Activated CD8-positive, alpha-beta memory T cell treated with anti-CD3 and anti-CD28 coated beads, Interleukin-2, amount 50 U/mL, for 24 hours (primary cell): ENCODE measurements at regions not wholly inside any gene's neighbourhood (a gene's known extent, or its start where the extent isn't known, plus 50 kb on each side); places are given as distances from the start of the nearest gene placed in this dataset.

Experiments used
- DNase-seq: peaks from one replicate; pipeline ENCODE4 v3.0.0-alpha.2; 2020; ENCODE audit errors: extremely low read depth

GRCh38 chr4:124177647-124178425 lies 534.7 kb downstream of the ANKRD50 start:
- DNase-seq, result no peak

DNA sequence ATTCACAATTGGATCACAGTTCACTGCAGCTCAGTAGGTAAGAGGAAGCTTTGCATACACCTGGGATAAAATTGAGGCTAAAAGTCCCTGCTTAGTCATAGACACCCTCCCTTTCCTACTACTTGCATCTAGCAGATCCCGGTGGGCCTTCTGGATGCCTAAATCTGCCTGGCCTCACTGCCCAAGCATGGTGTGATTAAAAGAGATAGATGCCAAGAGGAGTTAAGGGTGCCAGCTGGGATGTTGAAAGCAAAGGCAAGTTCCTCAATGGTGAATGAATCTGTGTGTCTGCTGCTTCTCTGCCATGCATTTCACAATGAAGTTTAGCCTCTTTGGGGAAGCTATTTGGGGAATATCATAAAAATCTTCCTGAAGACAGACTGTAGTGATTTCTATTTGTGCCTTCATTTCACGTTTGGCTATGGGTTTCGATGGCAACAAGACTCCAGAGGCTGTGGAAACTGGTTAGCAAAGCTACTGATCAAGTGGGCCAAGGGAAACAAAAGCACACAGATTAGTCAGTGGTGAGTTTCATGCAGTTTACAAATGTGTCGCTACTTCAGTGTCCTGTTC lies 534.0 kb downstream of the ANKRD50 start:
- DNase-seq, result no peak

DNA sequence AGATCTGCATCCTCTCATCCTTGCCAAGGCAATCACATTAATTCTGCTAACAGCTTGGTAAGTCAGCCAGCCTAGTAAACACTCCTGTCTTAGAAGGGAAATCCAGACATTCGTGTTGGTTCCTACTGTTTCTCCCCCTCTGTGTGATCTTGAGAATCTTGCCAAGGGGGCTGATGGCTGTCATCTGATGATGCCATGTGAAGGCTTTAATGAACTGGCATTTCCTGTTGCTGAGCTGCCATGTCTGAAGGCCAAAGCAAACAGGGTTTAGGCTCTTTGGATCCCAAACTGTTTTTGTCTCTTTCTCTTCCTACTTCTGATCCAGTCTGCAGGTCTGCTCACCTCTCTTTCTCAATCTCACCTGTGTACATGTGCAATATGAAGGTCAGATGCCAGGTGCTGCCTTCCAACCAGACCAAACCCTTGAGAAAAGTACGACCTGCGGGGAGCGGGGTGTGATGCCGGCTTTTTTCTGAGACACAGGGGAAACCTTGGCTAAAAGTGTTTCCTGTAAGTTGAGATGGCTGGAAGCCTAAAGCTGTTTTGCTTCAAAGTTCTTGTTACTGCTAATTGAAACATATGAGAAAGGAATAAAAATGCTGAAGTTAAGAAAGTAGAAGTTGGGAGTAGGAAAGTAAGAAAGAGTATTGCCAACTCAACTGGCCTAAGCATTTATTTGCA lies 532.9 kb downstream of the ANKRD50 start:
- no peak for DNase-seq

DNA sequence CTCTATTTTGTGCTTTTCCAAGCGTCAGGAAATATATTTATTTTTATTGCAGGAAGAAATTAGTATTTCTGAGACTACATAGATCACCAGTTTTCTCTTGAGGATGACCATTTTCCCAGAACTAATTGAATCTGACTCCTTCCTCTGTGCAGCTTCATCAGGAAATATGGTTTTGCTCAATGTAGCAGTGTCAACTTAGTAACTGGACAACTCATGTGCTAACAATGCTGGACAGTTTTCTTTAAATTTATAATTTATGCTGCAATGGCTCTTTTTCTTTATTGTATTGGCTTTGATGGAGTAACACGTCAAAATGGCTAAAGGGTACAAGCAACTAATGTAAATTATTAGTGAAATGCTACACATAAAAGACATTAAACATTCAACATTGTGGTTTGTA lies 531.5 kb downstream of the ANKRD50 start:
- DNase-seq, result no peak

GRCh38 chr4:124183231-124183630 lies 529.3 kb downstream of the ANKRD50 start:
- no peak for DNase-seq

GRCh38 chr4:124183926-124184325 lies 528.6 kb downstream of the ANKRD50 start:
- no peak for DNase-seq

DNA sequence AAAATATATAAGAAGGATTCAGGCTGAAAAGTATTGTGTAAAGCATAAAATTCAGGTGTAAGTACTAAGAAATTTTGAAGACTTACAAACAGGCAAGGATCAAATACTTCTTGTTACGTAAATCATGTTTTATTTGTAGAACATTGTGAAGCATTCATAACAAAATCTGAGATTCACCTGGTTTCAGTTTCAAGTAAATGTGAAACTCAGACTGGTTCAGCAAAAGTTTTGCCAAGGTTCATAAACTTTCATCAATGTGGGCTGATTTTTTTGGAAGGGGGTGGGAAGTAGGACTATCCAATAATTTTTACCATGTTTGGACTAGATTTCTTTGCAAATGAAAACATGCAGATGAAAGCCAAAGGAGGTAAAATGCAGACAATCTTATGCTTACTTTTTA lies 527.7 kb downstream of the ANKRD50 start:
- no peak for DNase-seq

DNA sequence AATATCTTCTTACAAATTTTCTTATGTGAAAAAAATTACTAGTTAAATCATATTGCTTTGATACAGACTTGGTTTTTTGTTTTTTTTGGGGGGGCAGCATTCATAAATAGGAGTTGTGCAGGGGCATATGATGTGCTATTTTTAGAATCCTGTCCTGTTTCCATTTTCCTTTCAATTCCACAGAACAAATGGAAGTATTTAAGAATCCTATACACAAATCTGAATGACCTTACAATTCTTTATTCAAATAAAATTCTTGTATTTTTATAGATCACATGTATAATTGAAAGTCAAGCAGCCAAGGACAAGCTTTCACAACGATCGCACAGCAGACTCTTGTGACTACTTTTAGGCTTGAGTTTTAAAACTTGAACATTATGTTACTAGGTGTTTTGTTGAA lies 523.9 kb downstream of the ANKRD50 start:
- no peak for DNase-seq

DNA sequence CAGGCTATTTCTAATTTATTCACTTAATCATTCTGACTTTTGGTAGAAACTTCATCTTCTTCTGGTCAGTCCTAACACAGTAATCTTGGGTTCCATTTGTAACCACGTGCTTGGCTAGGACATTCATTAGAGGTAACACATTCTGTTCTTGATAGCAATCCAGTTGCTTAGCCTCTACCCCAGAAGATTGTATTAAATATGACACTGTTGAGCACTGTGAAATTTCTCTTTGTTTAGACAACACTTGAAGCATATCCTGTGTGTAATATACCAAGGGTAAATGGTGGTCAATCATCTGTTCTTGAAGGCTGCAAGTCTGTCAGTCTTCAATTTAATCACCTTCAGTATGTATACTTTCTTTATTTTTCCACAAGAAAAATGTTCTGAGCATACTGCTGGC lies 523.0 kb downstream of the ANKRD50 start:
- no peak for DNase-seq

GRCh38 chr4:124191329-124191728 lies 521.2 kb downstream of the ANKRD50 start:
- no peak for DNase-seq

GRCh38 chr4:124192544-124192943 lies 520.0 kb downstream of the ANKRD50 start:
- no peak for DNase-seq

DNA sequence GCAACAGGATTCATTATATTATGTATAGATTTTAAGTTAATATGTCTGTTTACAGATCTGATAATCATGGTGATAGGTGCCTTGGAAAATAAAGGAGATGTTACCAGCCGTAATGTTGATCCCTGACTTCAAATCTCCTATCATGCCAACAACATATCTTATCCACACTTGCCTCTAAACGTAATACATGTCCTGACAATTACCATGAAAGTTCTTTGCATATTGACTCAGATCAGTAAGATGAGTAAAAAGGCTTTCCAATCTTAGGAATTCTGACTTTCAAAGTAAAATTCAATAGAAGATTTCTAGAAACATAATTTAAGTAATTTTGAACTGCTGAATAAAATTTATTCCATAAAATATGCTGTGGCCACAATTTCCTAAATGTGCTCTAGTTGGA lies 513.3 kb downstream of the ANKRD50 start:
- DNase-seq, result no peak

- DNase-seq, result no peak
Observed at GRCh38 chr4:124199755-124200154, 512.8 kb downstream of the ANKRD50 start.

GRCh38 chr4:124201636-124202035 lies 510.9 kb downstream of the ANKRD50 start:
- no peak for DNase-seq

- DNase-seq, result no peak
Observed at GRCh38 chr4:124202099-124202498, 510.4 kb downstream of the ANKRD50 start.

DNA sequence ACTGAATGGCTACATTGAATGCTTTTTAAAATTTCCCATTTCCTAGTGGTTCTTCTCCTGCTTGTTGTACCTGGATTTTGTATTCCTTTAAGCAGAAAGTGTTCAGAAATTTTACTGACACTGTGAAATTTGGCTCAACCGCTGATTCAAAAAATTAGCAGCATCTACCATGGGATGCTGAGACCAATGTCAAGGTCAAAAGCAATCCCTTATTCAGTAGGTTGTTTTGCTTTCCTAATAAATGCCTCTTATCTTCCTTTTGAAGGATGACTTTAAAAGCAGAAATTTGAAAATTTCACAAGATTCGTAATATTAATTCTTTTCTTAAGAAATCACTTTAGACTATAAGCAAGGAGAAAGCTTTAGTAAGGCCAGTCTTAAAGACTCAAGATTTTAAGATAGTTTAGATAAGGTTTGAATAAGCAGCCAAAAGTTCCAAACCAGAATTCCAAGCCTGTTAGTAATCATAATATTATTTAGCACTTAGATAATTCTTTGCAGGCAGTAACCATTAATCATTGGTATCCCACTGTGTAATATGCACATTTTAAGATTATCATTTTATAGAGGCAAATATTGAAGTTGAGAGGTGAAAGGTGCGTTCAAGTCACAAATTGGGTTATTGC lies 508.8 kb downstream of the ANKRD50 start:
- DNase-seq, result no peak

DNA sequence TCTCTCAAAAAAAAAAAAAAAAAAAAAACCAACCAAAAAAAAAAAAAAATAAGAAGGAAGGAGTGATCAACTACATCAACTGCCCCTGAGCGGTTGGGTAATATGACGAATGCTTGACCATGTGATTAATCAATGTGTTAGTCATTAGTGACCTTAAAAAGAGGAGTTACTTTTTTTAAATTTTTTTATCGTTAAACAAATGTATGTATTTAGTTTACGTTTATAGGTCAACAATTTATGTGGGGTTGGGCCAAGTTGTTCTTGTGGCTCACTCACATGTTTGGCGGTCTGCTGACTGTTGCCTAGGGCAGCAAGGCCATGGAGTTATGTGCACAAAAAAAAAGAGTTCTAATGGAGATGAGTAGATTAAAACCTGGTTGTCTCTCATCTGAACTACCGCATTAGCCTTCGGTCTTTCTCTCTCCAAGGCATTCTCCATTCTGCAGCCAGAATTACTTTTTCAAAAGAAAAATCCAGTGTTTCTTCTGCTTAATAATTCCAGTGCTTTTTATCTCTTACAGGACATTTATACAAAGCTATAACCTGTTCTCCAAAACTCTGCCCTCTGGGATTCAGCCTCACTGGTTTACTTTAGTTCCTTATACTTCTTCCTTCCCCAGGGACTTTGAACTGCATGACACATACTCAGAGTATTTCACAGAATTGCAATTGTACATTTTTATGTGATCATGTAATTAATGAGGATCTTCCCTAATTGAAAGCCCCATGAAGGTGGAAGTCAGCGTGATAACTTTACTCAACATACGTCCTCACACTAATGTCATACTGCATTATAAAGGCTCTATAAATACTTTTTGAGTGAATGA lies 505.5 kb downstream of the ANKRD50 start:
- DNase-seq, result no peak

DNA sequence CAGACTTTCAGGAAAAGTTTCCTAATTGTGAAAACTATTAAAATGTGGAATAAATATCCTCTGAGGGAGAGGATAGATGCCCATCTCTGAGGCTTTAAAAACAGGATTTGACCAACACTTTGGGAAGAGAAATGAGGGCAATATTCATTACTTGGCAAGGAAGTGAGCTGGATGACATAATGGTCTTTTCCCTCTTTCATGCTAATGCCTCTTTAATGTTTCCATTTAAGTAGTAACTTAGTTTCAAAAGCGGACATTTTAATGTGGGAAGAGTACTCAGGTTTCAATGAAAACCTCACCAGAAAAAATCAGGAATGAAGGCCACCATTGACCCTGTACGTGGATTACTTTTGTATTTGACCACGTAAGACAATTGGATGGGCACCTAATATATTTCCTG lies 503.3 kb downstream of the ANKRD50 start:
- DNase-seq, result no peak

- no peak for DNase-seq
Observed at GRCh38 chr4:124209626-124210025, 502.9 kb downstream of the ANKRD50 start.

GRCh38 chr4:124210746-124211145 lies 501.8 kb downstream of the ANKRD50 start:
- DNase-seq, result no peak

GRCh38 chr4:124212815-124213630 lies 499.5 kb downstream of the ANKRD50 start:
- no peak for DNase-seq
